Stimulated activated CD4-positive, alpha-beta T cell treated with anti-CD3 and anti-CD28 coated beads, Interleukin-1b, Interleukin-23, amount 100 ng/mL, for 48 hours (primary cell): ENCODE measurements at regions not wholly inside any gene's neighbourhood (a gene's known extent, or its start where the extent isn't known, plus 50 kb on each side); places are given as distances from the start of the nearest gene placed in this dataset.

ENCODE experiments used
- DNase-seq: peaks from one replicate; pipeline ENCODE4 v3.0.0-alpha.2; 2020

DNA sequence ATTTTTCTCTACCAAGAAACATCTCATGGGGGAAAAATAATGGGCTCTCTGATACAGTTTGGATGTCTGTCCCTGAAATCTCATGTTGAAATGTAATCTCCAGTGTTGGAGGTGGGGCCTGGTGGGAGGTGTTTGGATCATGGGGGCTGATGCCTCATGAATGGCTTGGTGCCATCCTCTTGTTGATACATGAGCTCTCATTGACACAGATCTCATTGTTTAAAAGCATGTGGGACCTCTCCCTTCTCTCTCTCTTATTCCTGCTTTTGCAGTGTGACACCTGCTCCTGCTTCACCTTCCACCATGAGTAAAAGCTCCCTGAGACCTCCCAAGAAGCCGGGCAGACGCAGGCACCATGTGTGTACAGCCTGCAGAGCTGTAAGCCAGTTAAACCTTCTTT is 332.5 kb upstream of the NRIP1 start:
- no peak for DNase-seq

DNA sequence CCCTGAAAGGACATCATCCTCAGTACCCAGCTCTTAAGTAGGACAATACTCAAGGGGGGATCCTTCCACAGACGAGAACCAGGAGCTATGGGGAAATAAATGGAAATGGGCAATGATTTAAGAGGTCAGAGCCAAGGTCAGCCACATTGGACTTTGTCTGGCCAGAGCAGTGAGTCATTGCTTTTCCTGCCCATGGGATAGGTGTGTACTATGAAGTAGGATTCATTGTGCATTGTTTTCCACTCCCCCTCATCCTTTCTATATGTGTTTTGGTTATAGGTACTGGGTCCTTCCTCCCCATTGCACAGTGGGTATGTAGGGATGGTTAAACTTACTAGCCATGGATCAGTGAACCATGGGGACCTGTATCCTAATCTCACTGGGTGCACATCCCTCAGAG is 328.9 kb upstream of the USP25 start:
- no peak for DNase-seq

DNA sequence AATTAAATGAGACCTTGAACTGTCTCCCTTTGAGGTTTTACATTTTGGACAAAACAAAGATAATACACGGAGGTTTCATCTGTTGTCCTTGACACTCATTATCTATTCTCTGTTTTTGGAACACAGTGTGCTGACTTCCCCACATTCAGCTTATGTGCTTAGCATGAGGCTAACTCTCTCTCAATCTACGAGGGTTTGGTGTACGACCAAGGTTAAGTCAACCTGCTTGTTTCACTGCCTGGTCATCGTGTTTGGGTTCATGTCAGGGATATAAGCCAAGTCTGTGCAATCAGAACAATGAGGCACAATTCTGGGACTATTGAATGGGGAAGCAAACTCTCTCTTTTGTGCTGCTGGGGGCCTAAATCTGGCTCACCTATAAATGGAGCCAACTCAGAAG is 328.5 kb upstream of the USP25 start:
- DNase-seq = no peak

DNA sequence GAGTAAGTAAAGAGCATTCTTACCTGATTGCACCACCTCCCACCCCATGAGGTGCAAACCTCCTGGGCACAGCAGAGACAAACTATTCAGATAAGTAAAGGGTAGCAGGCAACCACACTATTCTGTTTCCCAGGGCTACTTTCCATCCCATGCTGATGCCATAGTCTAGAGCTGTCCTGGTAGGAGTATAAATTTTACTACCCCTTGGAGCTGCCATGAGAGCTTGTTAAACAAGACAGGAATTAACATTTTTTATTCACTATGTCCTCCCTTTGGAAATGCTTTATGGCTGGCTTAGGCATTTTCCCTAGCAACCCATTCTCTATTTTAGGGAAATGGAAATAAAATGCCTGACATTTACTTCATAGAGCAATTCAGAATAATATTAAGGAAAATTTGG is 324.6 kb upstream of the USP25 start:
- DNase-seq = no peak

DNA sequence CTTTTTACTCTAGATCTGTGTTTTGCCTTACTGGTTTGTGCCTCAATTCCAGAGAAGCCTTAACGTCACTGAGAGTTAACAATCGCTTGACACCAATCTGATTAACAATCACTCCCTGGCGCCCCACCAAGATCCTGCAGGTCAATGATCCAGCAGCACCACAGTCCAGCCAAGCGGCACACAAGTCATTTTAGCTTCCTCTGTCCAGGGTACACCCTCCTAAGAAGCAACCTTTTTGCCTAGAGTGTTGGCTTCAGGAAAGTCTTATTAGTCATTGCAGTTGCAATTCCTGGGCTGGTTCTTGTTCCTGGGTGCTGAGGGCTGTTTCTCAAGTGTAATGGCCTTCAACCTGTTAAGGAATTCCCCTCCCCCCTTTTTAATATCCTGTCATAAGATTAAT is 323.0 kb upstream of the USP25 start:
- no peak for DNase-seq

DNA sequence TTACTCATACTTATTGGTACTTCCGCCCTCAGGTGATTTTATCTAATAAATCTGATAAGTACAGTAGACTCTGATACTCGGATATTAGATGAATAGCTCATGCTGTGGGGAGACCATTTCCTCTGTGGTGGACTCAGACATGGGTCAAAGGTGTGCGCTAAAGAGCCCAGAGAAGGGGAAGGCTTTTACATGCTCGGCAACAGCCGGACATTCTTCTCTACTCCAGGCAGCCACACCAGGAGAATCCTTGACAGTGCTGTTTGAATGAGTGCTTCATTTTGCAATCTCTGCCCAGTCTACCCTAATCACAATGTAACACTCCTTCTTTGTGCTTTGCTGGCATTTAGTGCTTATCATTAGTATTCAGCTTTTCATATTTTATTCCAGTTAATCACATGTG is 322.2 kb upstream of the USP25 start:
- no peak for DNase-seq

DNA sequence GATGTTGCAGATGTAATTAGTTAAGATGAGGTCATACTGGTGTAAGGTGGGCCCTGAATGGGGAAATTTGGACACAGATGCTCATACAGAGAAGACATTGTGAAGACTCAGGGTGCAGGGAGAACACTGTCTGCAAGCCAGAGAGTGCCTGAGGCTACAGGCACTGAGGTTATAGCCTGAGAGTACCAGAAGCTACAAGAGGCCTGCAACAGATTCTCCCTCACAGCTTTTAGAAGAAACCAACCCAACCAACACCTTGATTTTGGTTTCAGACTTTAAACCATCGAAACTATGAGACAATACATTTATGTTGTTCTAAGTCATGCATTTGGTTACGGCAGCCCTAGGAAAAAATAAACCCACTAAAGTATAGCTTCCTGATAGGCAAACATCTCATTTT is 321.7 kb upstream of the USP25 start:
- DNase-seq = no peak

DNA sequence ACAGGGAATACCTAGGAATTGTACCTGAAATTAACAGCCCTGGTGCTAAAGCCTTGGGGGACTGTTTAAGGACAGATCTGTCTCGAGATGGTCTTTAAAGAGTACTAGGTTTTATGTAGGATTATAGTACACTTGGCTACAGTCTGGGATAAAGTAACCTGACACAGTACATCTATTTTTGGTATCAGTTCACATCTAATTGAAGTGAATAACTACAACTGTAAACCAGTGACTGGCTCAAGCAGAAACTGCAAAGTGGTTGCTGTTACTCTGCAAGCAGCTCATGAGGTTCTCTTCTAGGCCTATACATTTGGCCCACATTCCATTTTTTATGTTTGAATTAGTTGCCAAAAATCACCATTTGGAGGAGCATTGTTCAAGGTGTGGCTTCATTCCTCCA is 320.8 kb upstream of the USP25 start:
- no peak for DNase-seq

DNA sequence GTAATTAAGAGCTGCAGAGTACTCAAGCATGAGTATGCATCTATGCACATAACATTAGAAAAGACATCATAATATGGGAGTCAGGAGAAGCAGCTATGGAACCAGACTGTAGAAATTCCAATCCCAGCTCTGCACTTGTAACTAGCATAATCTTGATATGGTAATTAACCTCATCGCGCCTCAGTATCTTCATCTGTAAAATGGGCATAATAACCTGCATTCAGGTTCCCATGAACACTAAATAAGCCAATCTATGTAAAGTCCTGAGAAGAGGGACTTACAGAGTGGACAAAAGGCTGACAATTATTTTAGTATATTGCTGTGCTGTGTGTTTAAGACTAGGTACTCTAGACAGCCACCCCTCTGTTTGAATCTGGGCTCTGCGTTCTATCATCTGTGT is 318.9 kb upstream of the USP25 start:
- DNase-seq = no peak

DNA sequence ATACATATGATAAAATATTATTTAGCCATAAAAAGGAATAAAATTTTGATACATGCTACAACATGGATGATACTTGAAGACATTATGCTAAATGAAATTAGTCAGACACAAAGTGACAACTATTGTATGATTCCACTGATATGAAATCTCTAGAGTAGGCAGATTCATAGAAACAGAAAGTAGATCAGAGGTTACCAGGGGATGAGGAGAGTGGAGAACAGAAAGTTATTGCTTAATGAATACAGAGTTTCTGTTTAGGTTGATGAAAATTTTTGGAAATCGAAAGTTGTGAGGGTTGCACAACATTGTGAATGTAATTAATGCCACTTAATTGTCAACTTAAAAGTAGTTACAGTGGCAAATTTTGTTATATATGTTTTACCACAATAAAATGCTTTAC is 315.7 kb upstream of the USP25 start:
- DNase-seq = no peak

DNA sequence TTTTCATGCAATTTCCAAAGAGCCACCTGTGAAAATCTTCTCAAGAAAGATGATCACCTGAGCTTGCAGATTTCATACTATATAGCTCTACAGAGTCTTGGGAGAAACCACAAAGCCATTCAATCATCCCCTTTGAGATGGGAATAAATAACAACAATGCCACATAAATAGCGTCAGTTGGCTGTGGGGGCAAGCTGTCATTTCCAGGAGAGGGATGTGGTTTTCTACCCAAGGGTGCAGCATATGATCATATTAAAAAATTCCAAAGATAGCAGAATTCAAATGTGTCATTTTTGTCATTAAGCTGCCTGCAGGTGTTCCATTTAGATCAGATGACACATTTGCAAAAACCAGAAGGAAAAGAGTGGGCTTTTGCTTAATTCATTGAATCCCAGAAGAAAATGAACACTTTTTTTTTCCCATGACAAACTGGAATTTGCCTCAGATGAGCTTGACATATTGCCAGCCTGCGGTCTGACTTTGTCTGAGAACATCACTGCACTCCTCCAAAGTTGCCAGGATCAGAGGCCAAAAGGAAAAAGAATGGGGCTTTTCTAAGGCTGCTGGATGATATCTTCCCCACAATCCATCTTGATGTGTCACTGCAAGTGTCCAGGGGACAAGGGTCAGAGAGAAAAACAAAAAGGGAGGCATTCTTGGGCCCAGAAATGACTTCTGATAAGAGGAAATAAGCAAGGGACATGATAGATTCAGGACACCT is 314.1 kb upstream of the USP25 start:
- DNase-seq = no peak

DNA sequence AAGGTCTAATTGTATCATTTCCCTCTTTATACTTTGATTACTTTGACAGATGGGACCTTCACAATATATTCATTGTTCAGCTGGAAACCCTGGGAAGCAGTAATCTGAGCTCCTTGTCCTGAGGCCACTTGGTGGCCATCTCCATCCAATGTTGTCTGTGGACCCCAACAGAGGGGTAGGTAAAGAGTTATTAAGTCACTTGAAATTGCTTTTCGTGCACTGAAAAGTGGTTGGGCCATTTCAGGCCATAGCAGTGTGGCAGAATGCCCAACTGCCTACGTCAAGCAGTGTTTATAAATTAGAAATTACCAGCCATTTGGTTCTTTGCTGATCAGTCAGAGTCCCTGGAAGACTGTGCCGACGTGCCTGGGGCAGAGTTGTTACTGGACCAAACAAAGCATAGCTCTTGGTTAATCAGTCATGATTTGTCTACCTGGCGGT is 308.3 kb upstream of the USP25 start:
- DNase-seq = no peak

DNA sequence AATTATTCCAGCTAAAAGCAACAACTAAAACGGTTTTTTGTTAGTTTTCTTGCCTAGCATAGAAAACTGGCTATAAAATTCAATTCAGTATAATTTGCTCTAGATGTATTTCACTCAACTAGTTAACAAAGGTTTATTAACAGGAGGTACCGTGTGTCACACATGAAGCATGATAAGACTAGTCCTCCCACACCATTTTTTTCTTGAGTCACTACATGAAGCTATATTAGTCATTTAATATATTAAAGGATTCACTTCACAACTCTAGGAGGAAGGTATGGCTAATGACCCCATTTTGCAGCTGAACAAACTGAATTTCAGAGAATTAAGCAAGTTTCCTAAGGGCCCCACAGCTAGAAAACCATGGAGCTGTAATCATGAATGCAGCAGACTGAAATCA is 307.8 kb upstream of the USP25 start:
- no peak for DNase-seq

DNA sequence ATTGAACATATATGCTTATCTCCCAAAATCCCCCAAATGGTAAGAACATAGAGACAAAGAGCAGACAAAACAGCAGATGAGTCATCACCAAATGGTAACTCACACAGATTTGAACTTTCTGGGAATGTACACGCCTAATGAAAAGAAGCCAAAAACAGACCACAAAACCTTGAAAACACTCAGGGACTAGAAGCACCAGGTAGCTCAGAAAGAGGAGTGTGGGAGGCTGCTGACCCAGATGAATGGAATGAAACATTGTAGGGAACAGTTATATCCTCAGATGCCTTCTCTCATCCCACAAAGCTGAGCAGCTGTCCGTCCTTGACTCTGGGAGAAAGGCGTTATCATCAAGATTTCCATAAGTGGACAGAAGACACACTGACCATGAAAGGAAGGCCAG is 307.0 kb upstream of the USP25 start:
- no peak for DNase-seq

DNA sequence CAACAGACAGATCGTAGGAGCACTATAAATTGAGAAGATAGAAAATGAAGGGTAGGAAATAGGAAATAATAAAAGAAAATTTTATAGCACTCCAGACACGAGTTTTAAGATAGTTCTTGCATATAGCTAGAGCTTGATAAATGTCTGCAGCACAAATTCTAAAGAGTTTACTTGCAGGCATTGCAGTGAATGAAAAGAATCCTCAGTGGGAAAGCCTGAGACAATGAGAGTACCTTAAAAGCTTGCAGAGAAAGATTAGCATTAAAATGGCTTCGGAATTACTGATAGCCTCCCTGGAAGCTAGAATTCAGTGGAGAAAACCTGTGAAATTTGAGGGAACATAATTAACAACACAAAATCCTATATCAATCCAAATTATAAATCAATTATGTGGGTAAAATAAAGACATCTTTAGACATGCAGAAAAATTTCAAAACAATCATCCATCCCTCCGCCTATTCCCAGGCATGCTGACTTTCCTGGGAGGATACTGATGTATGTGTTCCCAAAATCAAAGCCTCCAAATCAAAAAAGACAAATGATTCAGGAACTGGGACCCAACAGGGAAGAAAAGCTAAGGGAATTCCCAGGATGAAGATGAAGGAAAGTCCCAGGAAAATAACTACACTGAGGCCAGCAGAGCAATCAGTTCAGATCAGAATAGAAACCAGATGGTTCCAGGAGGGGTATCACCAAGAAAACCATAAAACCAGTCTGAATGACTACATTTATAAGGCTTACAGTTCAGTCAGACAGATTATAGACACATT is 305.9 kb upstream of the USP25 start:
- no peak for DNase-seq

DNA sequence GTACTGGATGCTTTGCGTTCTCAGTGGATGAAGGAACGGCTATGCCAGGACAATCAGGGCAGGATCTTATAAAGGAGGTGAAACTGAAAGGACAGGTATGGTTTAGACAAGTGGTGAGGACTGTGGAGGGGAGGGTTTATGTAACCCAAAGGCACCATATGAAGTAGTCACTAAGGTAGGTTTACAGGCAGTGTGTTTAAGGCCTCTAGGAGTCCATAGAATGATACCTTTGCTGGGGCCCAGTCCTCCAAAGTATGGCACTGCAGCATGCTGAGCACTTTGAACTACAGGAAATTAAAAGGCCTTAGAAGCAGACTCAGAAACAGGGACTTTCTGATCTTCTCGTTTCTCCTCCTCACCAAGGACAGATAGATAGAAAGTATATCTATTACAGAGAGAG is 304.7 kb upstream of the USP25 start:
- DNase-seq = no peak

DNA sequence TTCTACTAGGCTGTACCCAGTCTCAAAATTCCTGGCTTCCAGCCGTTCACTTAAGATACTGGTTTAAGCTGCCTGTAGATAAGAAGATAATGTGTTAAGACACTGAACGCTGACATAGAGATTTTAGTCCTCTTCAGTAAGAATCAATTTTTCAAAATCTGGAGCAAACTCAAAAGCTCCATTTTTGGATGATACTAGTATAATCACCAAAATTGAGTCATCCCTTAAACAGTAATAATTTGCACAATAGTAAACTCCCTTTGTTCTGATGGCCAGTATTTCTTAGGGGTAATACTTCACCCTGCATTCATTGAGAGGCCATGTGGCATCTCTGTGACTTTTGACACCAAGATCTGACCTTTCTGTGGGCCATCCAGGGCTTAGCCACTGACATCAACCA is 299.8 kb upstream of the USP25 start:
- no peak for DNase-seq

DNA sequence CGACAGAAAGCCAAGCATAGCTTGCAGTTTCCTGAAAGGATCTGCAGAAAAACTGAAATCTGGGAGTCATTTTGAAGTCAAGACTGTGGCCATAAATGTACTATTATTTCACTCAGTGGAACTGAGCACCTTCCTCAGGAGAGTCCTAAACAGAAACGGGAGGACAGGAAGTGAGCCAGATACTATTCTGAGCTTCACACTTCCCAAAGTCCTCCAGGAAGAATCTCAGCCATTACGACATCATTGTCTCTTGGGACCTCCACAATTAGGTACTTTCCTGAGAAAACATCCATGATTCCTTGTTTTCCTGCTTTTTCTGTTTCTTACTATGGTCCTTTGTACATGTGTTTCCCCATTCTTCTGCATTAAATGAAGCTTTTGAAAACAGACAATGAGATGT is 299.2 kb upstream of the USP25 start:
- DNase-seq = no peak

DNA sequence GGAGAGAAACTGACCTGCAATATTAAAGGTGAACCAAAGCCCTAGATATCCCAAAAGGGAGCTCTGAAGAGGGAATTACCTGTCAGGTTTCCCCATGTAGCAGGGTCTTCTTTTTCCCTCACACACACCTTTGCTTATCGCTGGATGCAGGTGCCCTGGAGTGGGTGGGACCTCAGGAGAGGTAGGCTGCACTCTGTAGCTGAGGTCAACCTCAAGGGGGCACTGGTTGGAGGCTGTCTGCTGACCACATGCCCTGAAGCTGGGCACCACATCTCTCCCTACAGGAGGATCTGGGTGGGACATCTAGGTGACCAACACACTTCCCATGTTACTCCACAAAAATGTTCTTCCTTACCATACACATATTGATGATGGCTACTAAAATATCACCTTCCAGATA is 298.7 kb upstream of the USP25 start:
- DNase-seq = no peak

DNA sequence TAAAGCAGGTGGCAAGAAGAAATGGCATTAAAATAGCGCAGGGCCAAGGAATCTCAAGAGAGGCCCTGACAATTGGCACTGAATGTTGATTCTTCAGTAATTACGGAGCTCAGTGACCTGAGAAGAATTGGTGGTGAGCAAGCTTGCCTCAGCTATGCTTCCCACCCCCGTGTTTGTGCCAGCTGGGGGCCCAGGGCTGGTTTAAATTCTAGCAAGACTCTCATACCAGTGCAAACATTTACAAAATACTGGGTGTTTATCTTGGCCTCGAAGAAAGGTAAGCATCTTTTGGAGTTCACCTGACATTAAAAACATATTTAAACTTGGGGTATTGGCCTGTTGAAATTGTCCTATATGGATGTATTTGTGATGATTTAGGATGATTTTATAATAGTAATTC is 296.7 kb upstream of the USP25 start:
- no peak for DNase-seq

DNA sequence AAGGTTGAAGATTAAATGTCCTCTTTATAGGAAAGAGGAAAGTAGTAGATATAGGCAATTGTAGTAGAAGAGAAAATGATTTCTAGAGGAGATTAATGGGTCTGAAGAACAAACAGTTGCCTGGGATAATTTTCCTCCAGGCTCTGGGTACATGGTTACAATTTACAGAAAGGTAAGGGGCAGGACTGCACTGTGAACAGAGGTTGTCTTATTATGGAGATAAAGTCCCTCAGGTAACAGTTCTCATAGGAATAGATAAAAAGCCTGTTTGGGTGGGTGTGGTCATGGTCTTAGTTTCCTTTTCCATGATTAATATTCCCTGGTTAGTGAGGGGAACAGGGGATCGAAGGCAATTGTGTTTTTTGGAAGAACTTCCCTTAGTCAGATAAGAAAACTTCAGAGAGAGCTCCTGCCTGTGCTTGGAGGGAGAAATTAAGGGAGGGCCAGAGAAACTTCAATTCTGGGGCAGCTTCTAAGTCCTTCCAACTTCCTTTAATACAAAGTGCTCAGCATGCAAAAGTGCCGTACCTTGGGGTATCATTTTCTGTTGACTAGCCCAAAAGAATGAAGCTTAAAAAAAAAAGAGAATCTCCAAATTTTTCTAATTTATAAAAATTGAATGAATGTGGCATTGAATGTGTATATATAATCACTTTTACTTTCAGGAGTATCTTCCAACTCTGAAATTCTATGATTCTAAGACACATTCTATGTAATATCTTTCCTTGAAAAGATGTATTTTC is 295.4 kb upstream of the USP25 start:
- no peak for DNase-seq

DNA sequence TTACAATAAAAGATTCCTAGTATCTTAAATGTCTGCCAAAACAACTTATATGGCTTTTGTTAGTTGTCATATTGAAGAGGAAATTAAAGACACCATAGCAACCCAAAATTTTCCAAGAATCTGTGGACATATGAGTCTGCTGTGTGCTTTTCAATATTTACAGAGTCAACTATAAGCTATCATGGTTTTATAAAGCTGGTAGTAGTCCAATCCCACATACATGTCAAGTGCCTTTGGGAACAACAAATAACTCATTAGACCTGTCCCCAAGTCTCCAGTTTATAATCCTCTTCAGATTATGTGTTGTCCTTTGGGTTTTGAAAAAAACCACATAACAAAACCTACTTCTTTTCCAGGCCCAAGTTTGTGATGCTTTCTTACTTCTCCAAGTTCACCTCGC is 293.8 kb upstream of the USP25 start:
- no peak for DNase-seq

DNA sequence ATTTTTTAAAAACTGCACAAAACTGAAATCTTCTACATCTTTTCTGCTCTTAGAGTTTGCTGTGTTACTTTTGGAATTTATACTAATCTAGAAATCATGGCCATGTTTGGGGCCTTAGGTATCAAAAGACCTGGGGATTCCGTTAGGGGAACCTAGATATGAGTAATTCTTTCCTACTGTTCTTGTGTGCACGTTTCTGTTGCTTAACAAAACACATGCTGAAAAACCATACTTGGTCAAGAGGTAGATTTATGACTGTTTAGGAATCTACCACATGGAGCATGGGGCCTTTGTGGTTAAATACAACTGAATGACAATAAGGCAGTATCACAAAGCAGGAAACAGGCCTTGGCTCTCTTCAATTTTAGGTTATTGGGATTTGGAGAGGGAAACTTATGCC is 291.9 kb upstream of the USP25 start:
- DNase-seq = no peak

DNA sequence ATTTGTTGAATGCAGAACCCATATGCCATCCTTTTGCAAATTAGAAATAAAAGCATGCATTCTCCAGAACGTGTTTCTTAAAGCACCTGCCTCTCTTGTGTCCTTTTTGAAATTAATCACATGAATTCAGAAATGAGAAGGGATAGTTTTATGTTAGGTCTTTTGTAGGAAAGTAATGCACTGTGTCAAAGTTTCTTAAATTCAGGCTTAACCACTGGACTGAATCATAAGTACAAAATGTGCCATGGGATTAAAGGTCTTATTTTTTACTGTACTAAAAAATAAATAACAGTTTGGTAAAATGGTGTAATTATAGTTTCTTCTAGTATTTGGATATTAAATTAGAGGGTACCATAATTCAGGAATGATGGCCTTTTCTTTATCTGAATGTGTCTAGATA is 290.1 kb upstream of the USP25 start:
- DNase-seq = no peak
